HepG2 (cell line): ENCODE measurements at regions not wholly inside any gene's neighbourhood (a gene's known extent, or its start where the extent isn't known, plus 50 kb on each side); places are given as distances from the start of the nearest gene placed in this dataset.

ENCODE experiments used
- ATAC-seq: fragments of 200-7000 bp; cut with Tn5 transposase; 3 replicates; pipeline ENCODE4 v1.9.1; 2020; ENCODE audit warnings: mild to moderate bottlenecking, moderate library complexity
- BruUV-seq: library from RNA; stranded (reverse); fragments of 400-500 nt; replicated peaks from 2 replicates; lab custom pipeline; 2021; lab: Mats Ljungman, UMichigan
- CTCF ChIA-PET: fragments of 300-600 bp; formaldehyde crosslinking; extraction: SDS; loops from one replicate; lab custom pipeline; 2021; ENCODE audit warnings: low total read pairs, inconsistent platforms, low intra/inter-chr PET ratio; lab: Yijun Ruan, JAX
- POLR2A ChIA-PET: fragments of 350-600 bp; sonication (Branson Sonifier 250); formaldehyde crosslinking; loops from one replicate; lab custom pipeline; 2020; ENCODE audit warnings: antibody characterized with exemption, inconsistent platforms; lab: Yijun Ruan, JAX
- DNase-seq: peaks from one replicate; pipeline ENCODE4 v3.0.0-alpha.2; 2015; ENCODE audit warnings: low spot score
- FAIRE-seq: peaks from 3 replicates; lab custom pipeline; 2011; peaks lifted over from hg19 to GRCh38; lab: Jason Lieb, UNC
- H2AFZ ChIP-seq: one replicate; pipeline ENCODE4 v1.6.1; 2011; ENCODE audit warnings: low read length, inconsistent platforms
- H3K27ac ChIP-seq: fragments of 300-600 bp; 3 replicates; pipeline ENCODE4 v1.8.0; 2011; ENCODE audit warnings: mixed run types, mild to moderate bottlenecking, mixed read lengths, low read length, inconsistent platforms; ENCODE audit not compliant: insufficient read depth; ENCODE audit errors: extremely low read length
- H3K27me3 ChIP-seq, 2 experiments: fragments of 200-600 bp in 1 of 2; 2 replicates in 1 of 2; 3 replicates in 1 of 2; pipeline versions ENCODE4 v1.6.0 to v1.8.0; 2011; ENCODE audit warnings: low read length in 2 of 2, mild to moderate bottlenecking in 2 of 2, moderate library complexity in 2 of 2, inconsistent platforms in 1 of 2; ENCODE audit not compliant: insufficient read depth in 2 of 2, control insufficient read depth in 1 of 2
- H3K36me3 ChIP-seq, 2 experiments: fragments of 200-600 bp in 1 of 2; replicated peaks in 1 of 2; 2 replicates in 1 of 2; 3 replicates in 1 of 2; pipeline versions ENCODE4 v1.5.1 to v1.8.0; 2011; ENCODE audit warnings: low read length in 2 of 2, inconsistent platforms in 1 of 2; ENCODE audit not compliant: insufficient read depth in 2 of 2, control insufficient read depth in 1 of 2
- H3K4me1 ChIP-seq: 2 replicates; pipeline ENCODE4 v1.5.1; 2012; ENCODE audit warnings: low read length, inconsistent platforms; ENCODE audit not compliant: insufficient read depth
- H3K4me2 ChIP-seq: 2 replicates; pipeline ENCODE4 v1.6.0; 2011; ENCODE audit warnings: low read depth, low read length, inconsistent platforms
- H3K4me3 ChIP-seq, 3 experiments: fragments of 200-600 bp in 1 of 3; sonication (generic), shearing (Covaris generic) in 1 of 3; replicated peaks in 1 of 3; 2 replicates each; pipeline ENCODE4 v1.5.1; 2011 to 2016; ENCODE audit warnings: low read length in 3 of 3, inconsistent platforms in 2 of 3, low read depth in 2 of 3, mild to moderate bottlenecking in 2 of 3, control low read depth in 1 of 3, mixed read lengths in 1 of 3; ENCODE audit not compliant: insufficient read depth in 1 of 3
- H3K79me2 ChIP-seq: one replicate; pipeline ENCODE4 v1.6.1; 2011; ENCODE audit warnings: low read length, inconsistent platforms; ENCODE audit not compliant: insufficient read depth
- H3K9ac ChIP-seq: 2 replicates; pipeline ENCODE4 v1.6.0; 2011; ENCODE audit warnings: mild to moderate bottlenecking, low read depth, low read length, inconsistent platforms; ENCODE audit not compliant: insufficient read depth
- H3K9me3 ChIP-seq: 2 replicates; pipeline ENCODE4 v1.5.1; 2012; ENCODE audit warnings: mild to moderate bottlenecking, low read length
- H4K20me1 ChIP-seq: 2 replicates; pipeline ENCODE4 v1.6.0; 2011; ENCODE audit warnings: inconsistent platforms, mild to moderate bottlenecking, low read length, moderate library complexity; ENCODE audit not compliant: insufficient read depth
- AGO1 ChIP-seq: fragments of 200-400 bp; formaldehyde crosslinking; IDR thresholded peaks from 2 replicates; pipeline ENCODE4 v1.6.1; 2017; ENCODE audit warnings: mild to moderate bottlenecking, low read depth, low read length, moderate library complexity; ENCODE audit not compliant: poor library complexity, severe bottlenecking
- HMG20A ChIP-seq: IDR thresholded peaks from 2 replicates; pipeline ENCODE4 v1.6.1; 2016; ENCODE audit warnings: borderline replicate concordance
- HNRNPK ChIP-seq: fragments of 200-400 bp; formaldehyde crosslinking; IDR thresholded peaks from 2 replicates; pipeline ENCODE4 v1.6.1; 2018; ENCODE audit warnings: low read length, low read depth, moderate library complexity, mild to moderate bottlenecking; ENCODE audit not compliant: poor library complexity, severe bottlenecking
- KAT7 ChIP-seq: IDR thresholded peaks from 2 replicates; pipeline ENCODE4 v1.6.1; 2018; ENCODE audit warnings: borderline replicate concordance, missing compliant biosample characterization
- KDM5B ChIP-seq: sonication (generic); formaldehyde crosslinking; IDR thresholded peaks from 2 replicates; pipeline ENCODE4 v1.4.0; 2020; ENCODE audit warnings: missing genetic modification reagents, mild to moderate bottlenecking, borderline replicate concordance
- LCORL ChIP-seq, 2 experiments: fragments of 450-650 bp in 1 of 2; sonication (generic) in 1 of 2; formaldehyde crosslinking in 1 of 2; IDR thresholded peaks; 2 replicates each; pipeline versions ENCODE4 v1.5.0 to v1.6.1; 2017 to 2020; ENCODE audit warnings: antibody characterized with exemption in 1 of 2, missing genetic modification reagents in 1 of 2
- MAZ ChIP-seq, 2 experiments: sonication (generic) in 1 of 2; formaldehyde crosslinking in 1 of 2; IDR thresholded peaks; 2 replicates each; pipeline versions ENCODE4 v1.5.0 to v1.6.1; 2012 to 2020; ENCODE audit warnings: low read depth in 2 of 2, mild to moderate bottlenecking in 2 of 2, borderline replicate concordance in 1 of 2, improper control_type of control experiment in 1 of 2, low read length in 1 of 2, missing genetic modification reagents in 1 of 2, moderate library complexity in 1 of 2
- NFKBIZ ChIP-seq: IDR thresholded peaks from 2 replicates; pipeline ENCODE4 v1.6.1; 2018; ENCODE audit warnings: missing genetic modification reagents, missing compliant biosample characterization
- SMAD3 ChIP-seq: sonication (generic); formaldehyde crosslinking; IDR thresholded peaks from 2 replicates; pipeline ENCODE4 v1.4.0; 2020; ENCODE audit warnings: missing genetic modification reagents
- SOX13 ChIP-seq, 3 experiments: fragments of 450-650 bp in 1 of 3; sonication (generic) in 1 of 3; formaldehyde crosslinking in 1 of 3; IDR thresholded peaks in 2 of 3; conservative IDR thresholded peaks in 1 of 3; 2 replicates each; pipeline versions ENCODE4 v1.5.0 to v1.6.1; 2016 to 2020; ENCODE audit warnings: antibody characterized with exemption in 1 of 3, mild to moderate bottlenecking in 1 of 3, missing compliant biosample characterization in 1 of 3, missing genetic modification reagents in 1 of 3, moderate library complexity in 1 of 3
- XBP1 ChIP-seq: sonication (generic); formaldehyde crosslinking; IDR thresholded peaks from 2 replicates; pipeline ENCODE4 v1.5.0; 2020; ENCODE audit warnings: missing genetic modification reagents
- ZBTB8A ChIP-seq: sonication (generic); formaldehyde crosslinking; IDR thresholded peaks from 2 replicates; pipeline ENCODE4 v1.4.0; 2020; ENCODE audit warnings: mild to moderate bottlenecking, low read depth, missing genetic modification reagents, borderline replicate concordance
- ZFP37 ChIP-seq: sonication (generic); formaldehyde crosslinking; IDR thresholded peaks from 2 replicates; pipeline ENCODE4 v1.4.0; 2020; ENCODE audit warnings: missing genetic modification reagents, borderline replicate concordance
- ZNF572 ChIP-seq: sonication (generic); formaldehyde crosslinking; IDR thresholded peaks from 2 replicates; pipeline ENCODE4 v1.5.1; 2020; ENCODE audit warnings: mild to moderate bottlenecking, missing genetic modification reagents
- ZNF879 ChIP-seq: sonication (generic); formaldehyde crosslinking; IDR thresholded peaks from 2 replicates; pipeline ENCODE4 v1.8.1; 2023; ENCODE audit warnings: missing genetic modification reagents
- WGBS: methylation state at CpG from one replicate; pipeline ENCODE4 v1.1.6; 2017; ENCODE audit warnings: low lambda C conversion rate; 5-methylcytosine and 5-hydroxymethylcytosine counted together
- in situ Hi-C: cut with HindIII; loops from 2 replicates; pipeline ENCODE4 v1.10.0; 2017; ENCODE audit warnings: low pct_unique_long_range_greater_than_20kb; ENCODE audit not compliant: extremely low pct_ligation_motif_present
- intact Hi-C: fragments of 100-400 bp; cut with micrococcal nuclease; formaldehyde crosslinking; loops from one replicate; pipeline ENCODE4 v1.10.0; 2022; ENCODE audit not compliant: unreplicated experiment
- TF ChIP-seq, protein P1 (sequence below): sonication (generic); formaldehyde crosslinking; conservative IDR thresholded peaks from 2 replicates; pipeline ENCODE4 v1.8.0; 2022; ENCODE audit warnings: missing genetic modification reagents

DNA sequence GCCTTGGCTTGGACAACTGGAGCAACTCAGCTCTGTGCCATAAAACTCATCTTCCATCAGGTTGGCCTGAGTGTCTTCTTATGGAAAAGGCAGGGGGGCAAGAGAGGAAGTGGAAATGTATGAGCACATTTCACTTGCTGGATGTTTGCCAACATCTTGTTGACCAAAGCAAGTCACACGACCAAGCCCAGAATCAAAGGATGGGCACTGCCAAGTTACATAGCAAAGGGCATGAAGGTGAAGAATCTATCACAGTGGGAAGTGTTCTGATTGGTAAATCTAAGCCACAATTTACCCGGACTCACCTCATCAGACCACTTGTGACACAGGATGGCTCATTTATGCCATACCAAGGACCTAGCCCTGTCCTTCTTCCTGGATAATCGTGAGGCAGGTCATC lies 310.5 kb upstream of the IRX5 start:
- ChIA-PET POLR2A (no interaction called here), CTCF (no interaction called here)
- 42% methylated on average over 3 of the region's 3 CpGs for WGBS

More for the DNA sequence above, 310.5 kb upstream of the IRX5 start:
- Histone ChIP-seq H3K27me3 (peaks cover 9 to 90% of the 10 kb centered on the region in 2 experiments; a peak in 4 of 5 replicates), H3K4me3 (no peak overlapping the region), H3K4me1 (no peaks in the 10 kb centered on the region), H4K20me1 (peaks cover 3% of the 10 kb centered on the region; the same call in 1 of the 2 replicates), H3K27ac (no peak overlapping the region), H3K36me3 (no peaks in the 10 kb centered on the region), H3K9ac (no peak overlapping the region), H3K4me2 (no peak overlapping the region), H3K79me2 (no peaks in the 10 kb centered on the region), H2AFZ (no peak overlapping the region), H3K9me3 (no peaks in the 10 kb centered on the region)
- no peak for FAIRE-seq
- DNase-seq = no peak
- no TSS peak for BruUV-seq
- ATAC-seq = no peak
- intact Hi-C loops (loop anchor here (10.0 kb wide), 1 partner anchor 335 kb away; the partner anchor contains the start of gene IRX3), in situ Hi-C loops (no loop called here)
- no peak for TF ChIP-seq KDM5B (CRISPR knock-in tag)
- no peak for TF ChIP-seq SOX13 (IDR thresholded peaks at IDR 0.05)
- no peak for TF ChIP-seq SOX13 (CRISPR knock-in tag; conservative IDR thresholded peaks at IDR 0.05 in 1 of 2, IDR thresholded peaks at IDR 0.05 in 1 of 2)
- TF ChIP-seq KAT7 (CRISPR knock-in tag) = no peak
- TF ChIP-seq ZFP37 (CRISPR knock-in tag) = no peak
- TF ChIP-seq, protein P1, sequence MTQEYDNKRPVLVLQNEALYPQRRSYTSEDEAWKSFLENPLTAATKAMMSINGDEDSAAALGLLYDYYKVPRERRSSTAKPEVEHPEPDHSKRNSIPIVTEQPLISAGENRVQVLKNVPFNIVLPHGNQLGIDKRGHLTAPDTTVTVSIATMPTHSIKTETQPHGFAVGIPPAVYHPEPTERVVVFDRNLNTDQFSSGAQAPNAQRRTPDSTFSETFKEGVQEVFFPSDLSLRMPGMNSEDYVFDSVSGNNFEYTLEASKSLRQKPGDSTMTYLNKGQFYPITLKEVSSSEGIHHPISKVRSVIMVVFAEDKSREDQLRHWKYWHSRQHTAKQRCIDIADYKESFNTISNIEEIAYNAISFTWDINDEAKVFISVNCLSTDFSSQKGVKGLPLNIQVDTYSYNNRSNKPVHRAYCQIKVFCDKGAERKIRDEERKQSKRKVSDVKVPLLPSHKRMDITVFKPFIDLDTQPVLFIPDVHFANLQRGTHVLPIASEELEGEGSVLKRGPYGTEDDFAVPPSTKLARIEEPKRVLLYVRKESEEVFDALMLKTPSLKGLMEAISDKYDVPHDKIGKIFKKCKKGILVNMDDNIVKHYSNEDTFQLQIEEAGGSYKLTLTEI (CRISPR knock-in tag) = no peak
- no peak for TF ChIP-seq HNRNPK
- no peak for TF ChIP-seq HMG20A (CRISPR knock-in tag)
- TF ChIP-seq AGO1 = no peak
- TF ChIP-seq ZNF879 (CRISPR knock-in tag) = no peak
- no peak for TF ChIP-seq MAZ (IDR thresholded peaks at IDR 0.05; ENCODE audit: borderline replicate concordance, low read depth, low read length)
- no peak for TF ChIP-seq MAZ (CRISPR knock-in tag; IDR thresholded peaks at IDR 0.05; ENCODE audit: low read depth)
- no peak for TF ChIP-seq XBP1 (CRISPR knock-in tag)
- no peak for TF ChIP-seq ZNF572 (CRISPR knock-in tag)
- TF ChIP-seq SMAD3 (CRISPR knock-in tag) = no peak
- TF ChIP-seq ZBTB8A = no peak
- no peak for TF ChIP-seq NFKBIZ (CRISPR knock-in tag)
- TF ChIP-seq LCORL (IDR thresholded peaks at IDR 0.05) = no peak
- TF ChIP-seq LCORL (CRISPR knock-in tag; IDR thresholded peaks at IDR 0.05) = no peak
